C4-2B (cell line): ENCODE measurements at regions not wholly inside any gene's neighbourhood (a gene's known extent, or its start where the extent isn't known, plus 50 kb on each side); places are given as distances from the start of the nearest gene placed in this dataset.

ENCODE experiments used
- H3K27ac ChIP-seq: fragments of 450-650 bp; 2 replicates; pipeline ENCODE4 v1.5.1; 2017
- ZFX ChIP-seq: fragments of 450-650 bp; IDR thresholded peaks from 2 replicates; pipeline ENCODE4 v1.6.1; 2017
- TF ChIP-seq, protein P1 (sequence below): fragments of 450-650 bp; conservative IDR thresholded peaks from 2 replicates; pipeline ENCODE4 v1.5.1; 2017; ENCODE audit warnings: mild to moderate bottlenecking

DNA sequence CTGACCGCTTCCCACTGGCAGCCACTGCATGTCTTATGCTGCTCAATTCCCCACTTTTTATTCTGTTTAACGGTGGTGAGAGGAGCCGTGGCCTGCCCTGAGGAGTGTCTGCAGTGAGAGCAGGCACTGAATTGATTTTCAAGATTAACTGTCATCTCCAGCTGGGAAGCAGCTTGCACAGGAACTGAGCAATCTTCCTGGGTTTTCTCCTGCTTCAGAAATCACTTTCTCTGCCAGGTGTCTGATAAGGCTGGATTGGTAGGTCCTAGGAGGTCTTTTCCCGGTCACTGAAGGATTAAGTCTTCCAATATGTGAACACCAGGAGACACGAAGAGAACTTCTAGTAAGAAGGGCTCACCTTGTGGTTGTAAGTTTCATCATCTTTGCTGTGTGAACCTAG, 181.1 kb upstream of the RAD23B start:
- no peak overlapping the region for H3K27ac ChIP-seq

DNA sequence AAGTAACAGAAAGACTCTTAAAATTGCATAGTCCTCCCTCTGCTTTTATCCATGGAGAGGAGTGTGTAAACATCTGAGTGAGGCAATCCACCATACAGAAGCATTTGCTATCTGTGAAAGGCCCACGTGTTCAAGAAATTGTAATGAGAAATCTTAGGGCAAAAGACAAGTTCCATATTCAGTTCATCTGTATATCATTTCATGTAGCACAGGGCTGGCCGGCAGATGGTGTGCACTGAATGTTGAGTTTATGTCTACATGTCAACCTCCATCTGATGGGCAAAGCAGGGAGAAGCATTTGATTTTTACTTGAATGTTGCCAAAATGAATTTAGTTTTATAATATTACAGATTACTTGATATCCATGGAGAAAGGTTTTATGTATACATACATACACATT, 179.5 kb upstream of the RAD23B start:
- H3K27ac ChIP-seq = no peak overlapping the region
- TF ChIP-seq, protein P1, sequence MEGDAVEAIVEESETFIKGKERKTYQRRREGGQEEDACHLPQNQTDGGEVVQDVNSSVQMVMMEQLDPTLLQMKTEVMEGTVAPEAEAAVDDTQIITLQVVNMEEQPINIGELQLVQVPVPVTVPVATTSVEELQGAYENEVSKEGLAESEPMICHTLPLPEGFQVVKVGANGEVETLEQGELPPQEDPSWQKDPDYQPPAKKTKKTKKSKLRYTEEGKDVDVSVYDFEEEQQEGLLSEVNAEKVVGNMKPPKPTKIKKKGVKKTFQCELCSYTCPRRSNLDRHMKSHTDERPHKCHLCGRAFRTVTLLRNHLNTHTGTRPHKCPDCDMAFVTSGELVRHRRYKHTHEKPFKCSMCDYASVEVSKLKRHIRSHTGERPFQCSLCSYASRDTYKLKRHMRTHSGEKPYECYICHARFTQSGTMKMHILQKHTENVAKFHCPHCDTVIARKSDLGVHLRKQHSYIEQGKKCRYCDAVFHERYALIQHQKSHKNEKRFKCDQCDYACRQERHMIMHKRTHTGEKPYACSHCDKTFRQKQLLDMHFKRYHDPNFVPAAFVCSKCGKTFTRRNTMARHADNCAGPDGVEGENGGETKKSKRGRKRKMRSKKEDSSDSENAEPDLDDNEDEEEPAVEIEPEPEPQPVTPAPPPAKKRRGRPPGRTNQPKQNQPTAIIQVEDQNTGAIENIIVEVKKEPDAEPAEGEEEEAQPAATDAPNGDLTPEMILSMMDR = no peak
- TF ChIP-seq ZFX = no peak

More for the DNA sequence above, 181.1 kb upstream of the RAD23B start:
- no peak for TF ChIP-seq ZFX
- TF ChIP-seq, protein P1 = no peak

GRCh38 chr9:107105784-107106183, 177.3 kb upstream of the RAD23B start:
- H3K27ac ChIP-seq = no peak overlapping the region
- TF ChIP-seq, protein P1 = no peak
- no peak for TF ChIP-seq ZFX

DNA sequence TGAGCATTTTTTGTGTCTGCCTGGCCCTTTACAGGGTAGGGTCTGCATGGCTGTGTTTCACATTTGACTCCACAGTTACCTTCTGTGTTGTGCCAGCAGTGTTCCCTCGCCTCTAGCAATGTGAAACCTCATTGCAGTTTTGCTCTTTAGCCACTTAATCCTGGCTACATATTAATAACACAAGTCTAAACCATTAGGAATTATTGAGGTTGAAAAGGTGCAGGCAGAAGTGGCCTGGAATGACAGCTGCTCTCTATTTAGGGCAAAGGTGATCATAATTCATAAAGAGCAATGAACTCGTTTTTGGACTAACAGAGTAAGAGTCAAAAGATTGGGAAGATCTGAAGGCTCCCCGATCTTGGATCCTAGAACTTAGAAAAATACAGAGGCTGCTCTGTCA, 176.7 kb upstream of the RAD23B start:
- TF ChIP-seq, protein P1 = no peak
- H3K27ac ChIP-seq = no peak overlapping the region

DNA sequence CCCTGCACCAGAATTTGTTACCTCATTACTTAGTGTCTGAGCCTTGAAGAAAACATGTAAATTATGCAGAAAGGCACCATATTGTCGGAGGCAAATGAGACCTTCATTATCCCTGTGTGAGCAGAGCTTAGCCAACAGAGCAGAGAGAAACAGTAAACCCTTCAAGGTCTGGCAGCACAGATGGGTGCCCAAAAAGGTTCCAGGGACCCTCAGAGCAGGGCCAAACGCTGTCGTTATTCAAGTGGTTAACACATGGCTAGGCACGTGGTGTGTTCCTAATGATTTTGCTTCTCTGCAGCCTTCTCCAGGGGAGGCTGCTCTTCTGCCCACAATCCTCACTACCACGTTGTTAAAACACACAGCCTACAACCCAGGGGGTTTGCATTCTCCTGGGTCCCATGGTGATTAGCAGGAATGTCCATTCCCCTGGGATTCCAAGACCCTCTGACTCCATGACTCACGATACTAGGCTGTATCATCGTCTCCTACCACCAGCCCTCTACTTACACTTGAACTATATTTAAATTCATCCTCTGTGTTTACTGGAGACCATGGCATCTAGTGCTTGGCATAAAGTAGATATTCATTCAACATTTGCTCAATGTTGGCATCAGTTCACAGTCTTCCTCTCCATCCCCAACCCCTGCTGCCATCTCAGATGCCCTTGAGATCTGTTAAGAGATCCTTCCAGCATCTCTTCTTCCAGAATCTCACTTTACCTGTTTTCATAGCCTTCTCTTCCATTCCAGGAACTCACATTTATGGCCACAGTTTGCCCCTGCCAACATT, 174.5 kb upstream of the RAD23B start:
- no peak overlapping the region for H3K27ac ChIP-seq
- TF ChIP-seq, protein P1 = no peak
- no peak for TF ChIP-seq ZFX

DNA sequence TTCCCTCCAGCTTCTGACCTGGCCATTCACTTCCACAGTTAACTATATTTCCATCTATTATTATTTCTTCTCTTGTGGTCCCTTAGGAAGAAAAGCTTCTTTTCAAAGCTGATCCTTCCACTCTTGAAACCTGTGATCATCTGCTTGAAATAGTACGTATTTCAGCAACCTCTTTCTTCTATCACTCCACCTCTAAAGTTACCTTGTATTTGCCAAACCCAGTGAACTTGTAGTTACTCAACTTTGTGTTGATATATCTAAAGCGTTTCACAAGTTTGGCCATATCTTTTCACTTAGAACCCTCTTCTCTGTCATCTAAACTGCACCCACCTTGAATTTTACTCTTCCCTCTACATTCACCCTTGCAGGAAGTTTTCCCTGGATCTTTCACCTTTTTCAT, 173.8 kb upstream of the RAD23B start:
- TF ChIP-seq, protein P1 = no peak
- TF ChIP-seq ZFX = no peak

GRCh38 chr9:107110153-107110552, 172.9 kb upstream of the RAD23B start:
- H3K27ac ChIP-seq = no peak overlapping the region
- TF ChIP-seq ZFX = no peak
- TF ChIP-seq, protein P1 = no peak

More for the DNA sequence above, 173.8 kb upstream of the RAD23B start:
- no peak overlapping the region for H3K27ac ChIP-seq
